Epidermal melanocyte (primary cell): ENCODE measurements at regions not wholly inside any gene's neighbourhood (a gene's known extent, or its start where the extent isn't known, plus 50 kb on each side); places are given as distances from the start of the nearest gene placed in this dataset.
"Not testable (repeated sequence)": the region's sequence is repeated elsewhere in the genome, so short reads cannot be mapped to it uniquely, and the experiment has no call there.

Experiments
- DNase-seq: peaks from one replicate; pipeline ENCODE4 v3.0.0; 2011; ENCODE audit warnings: low spot score; ENCODE audit not compliant: insufficient read length

DNA sequence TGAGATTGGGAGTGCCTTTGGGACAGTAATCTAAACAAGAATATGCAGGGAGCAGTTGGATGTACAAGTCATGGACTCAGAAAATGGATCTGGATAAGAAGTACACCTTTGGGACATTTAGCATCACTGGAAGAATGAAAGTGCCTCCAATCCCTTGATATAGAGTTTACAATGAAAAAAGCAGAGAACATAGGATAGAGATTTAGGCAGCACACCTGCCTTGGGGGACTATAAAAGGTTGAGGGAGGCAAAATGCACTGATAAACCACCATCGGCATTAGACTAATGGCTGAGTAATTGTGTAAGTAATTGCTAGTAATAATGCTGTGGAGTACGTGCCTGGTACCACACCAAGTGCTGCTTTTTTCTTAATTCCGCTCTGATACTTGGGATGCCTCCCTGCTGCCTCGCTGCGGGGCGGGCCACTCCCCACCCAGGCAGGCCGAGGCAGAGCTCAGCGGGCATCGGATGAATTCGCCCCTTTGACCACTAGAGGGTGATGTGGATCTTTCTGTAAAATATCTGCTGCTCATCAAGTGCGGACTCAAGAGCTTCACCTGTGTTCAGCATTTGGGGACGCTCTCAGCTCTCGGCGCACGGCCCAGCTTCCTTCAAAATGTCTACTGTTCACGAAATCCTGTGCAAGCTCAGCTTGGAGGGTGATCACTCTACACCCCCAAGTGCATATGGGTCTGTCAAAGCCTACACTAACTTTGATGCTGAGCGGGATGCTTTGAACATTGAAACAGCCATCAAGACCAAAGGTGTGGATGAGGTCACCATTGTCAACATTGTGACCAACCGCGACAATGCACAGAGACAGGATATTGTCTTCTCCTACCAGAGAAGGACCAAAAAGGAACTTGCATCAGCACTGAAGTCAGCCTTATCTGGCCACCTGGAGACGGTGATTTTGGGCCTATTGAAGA is 99.9 kb downstream of the ANKRD18B start:
- peak; percentile 56 for DNase-seq

- not testable (repeated sequence) for DNase-seq
These were observed 104.3 kb downstream of the ANKRD18B start for GRCh38 chr9:33628318-33628717.

GRCh38 chr9:33628865-33629410 is 104.9 kb downstream of the ANKRD18B start:
- no peak for DNase-seq

GRCh38 chr9:33633636-33634035 is 109.6 kb downstream of the ANKRD18B start:
- no peak for DNase-seq

DNA sequence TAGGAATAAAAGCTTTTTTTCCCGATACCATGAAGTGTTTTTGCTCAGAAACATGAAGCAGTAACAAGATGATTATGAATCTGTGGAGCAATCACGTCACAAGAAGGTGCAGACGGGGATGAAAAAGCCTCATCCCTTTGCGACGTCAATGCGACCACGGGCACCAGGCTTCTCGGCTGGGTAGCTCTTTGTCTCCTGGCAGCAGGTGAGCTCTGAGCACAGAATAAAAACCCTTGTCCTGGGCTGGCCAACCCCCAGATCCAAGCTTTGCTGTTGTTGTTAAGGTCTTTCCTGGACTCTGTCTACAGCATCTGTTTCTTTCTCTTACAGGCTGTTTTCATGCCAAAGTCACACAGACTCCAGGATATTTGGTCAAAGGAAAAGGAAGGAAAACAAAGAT is 113.8 kb downstream of the ANKRD18B start:
- no peak for DNase-seq

GRCh38 chr9:33638391-33638915 is 114.4 kb downstream of the ANKRD18B start:
- DNase-seq = no peak

DNA sequence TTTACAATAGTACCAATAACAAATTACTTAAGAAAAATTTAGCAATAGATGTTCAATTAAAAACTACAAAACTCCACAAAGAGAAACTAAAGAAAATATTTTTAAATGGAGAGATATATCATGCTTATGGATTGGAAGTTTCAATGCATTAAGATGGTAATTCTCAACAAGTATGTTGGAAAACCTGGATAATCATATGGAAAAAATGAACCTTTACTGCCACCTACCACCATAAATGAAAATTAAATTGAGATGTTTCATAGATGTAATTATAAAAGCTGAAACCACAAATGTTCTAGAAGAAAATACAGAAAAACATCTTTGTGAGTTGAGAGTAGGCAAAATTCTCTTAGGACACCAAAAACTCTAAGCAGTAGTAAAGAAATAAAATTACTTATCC is 121.7 kb downstream of the ANKRD18B start:
- no peak for DNase-seq

- DNase-seq = no peak
These were observed 125.4 kb downstream of the ANKRD18B start for GRCh38 chr9:33649463-33649862.

DNA sequence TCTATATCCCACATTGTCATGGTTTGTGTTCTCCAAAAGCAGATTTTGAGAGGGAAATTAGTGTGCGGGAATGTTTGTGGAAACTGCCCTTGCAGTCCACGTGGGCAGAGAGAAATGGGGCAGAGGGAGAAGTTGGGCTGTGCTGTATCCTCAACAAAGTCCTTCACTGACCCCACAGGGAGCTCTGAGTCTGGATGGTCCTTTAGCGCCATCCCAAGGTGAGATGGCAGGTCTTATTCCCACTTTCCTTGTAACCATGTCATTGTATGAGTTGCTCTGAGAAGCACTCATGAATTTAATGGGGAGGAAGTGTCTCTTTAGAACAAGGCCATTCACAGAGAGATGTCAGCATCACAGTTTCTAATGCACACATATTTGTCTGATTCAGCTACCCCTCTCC is 127.1 kb downstream of the ANKRD18B start:
- DNase-seq = no peak

DNA sequence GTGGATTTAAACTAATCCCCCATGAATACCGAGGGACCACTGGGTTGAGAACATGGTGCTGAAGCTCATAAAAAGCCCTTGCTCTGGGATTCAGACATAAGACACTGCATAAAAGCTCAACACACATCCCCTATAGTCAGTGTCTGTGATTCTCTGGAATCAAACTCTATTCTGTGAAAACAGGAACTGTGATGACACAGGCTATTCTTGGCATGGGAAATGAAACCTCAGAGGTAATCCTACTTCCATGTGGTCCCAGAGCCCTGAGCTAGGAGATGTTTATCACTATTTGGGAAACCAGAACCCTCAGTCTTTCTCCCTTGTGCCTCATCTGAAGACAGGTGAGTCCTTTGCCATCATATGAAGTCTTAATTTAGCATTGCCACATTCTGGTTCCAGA is 135.4 kb upstream of the PRSS3 start:
- DNase-seq = no peak

DNA sequence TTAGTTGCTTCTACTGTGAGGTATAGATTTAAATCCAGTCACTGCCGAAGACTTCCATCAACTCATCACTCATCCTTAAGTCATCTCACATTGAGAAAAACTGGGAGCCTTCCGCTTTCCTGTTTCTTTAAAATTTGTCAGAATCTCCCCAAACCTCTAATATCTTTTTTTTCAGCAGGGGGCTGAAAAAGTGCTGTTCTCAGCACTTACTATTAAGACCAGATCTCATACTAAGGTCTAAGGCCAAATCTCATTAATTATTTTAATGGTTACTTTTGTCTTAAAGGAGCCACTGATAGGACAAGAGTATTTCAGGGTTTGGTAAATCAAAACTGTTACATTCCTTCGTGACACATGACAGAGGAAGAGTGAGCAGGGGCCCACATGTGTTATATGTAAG is 134.6 kb upstream of the PRSS3 start:
- no peak for DNase-seq

- DNase-seq = no peak
These were observed 134.2 kb upstream of the PRSS3 start for GRCh38 chr9:33661176-33661575.

GRCh38 chr9:33662871-33663270 is 132.5 kb upstream of the PRSS3 start:
- DNase-seq = no peak

GRCh38 chr9:33676194-33676745 is 119.1 kb upstream of the PRSS3 start:
- DNase-seq = not testable (repeated sequence)

GRCh38 chr9:33676746-33677505 is 118.4 kb upstream of the PRSS3 start:
- no peak for DNase-seq

DNA sequence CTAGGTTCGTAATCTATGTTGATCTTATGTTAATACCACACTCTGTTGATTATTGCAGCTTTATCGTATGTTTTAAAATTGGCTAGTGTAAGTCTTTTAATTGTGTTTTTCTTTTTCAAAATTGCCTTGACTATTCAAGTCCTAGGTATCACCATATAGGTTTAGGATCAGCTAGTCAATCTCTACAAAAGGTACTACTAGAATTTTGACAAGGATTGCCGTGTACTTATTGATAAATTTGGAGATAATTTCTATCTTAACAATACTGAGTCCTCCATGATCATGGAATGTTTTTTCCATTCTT is 117.9 kb upstream of the PRSS3 start:
- DNase-seq = no peak

GRCh38 chr9:33677961-33678360 is 117.4 kb upstream of the PRSS3 start:
- no peak for DNase-seq

- no peak for DNase-seq
These were observed 112.8 kb upstream of the PRSS3 start for GRCh38 chr9:33682551-33682950.

DNA sequence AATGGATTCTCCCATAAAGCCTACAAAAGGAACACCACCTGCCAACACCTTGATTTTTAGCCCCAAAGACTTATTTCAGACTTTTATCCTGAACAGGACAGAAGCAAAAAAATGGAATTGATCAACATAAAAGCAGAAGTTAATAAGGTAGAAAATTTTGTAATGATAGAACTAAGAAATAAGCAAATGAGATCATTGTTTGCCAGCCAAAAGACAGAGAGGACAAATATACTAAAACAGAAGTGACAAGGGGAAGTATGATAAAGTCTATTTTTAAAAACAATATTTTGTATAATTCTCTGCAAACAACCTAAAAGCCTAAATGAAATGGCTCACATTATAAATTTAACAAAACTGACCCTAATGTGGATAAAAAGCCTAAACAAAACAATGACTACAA is 110.5 kb upstream of the PRSS3 start:
- no peak for DNase-seq

DNA sequence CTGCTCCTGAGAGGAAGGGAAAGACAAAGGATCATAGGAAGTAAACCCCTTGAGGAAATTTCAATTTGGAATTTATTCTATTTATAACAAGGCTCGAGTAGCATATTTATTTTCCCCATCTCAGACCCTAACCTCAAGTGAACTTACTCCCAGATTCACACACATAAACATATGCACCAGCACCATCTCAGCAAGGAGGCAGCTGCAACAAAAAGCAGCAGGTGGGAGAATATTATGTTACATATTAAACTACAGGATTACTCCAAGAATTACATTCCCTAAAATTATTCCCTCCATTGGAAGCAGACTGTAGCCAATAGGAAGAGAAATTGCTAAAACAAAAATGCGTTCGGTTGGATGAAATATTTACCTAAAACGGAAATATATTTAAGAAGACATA is 108.4 kb upstream of the PRSS3 start:
- no peak for DNase-seq

DNA sequence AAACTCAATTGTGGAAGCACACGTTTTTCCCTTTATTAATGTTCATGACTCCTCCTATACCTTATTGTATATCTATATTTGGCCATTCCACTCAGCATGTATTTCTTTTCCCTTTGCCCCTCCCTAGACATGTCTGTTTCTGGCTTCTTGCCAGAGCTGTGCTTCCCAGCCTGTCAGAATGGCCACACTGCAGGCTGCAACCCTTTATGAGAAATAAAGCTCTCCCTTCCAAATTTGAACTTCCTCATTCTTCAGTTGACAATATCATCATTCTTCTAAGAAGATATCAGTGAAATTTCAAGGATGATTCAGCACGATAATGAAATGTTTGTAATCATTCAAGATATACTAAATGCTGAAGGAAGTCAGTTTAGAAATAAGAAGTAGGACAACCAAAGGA is 107.6 kb upstream of the PRSS3 start:
- DNase-seq = no peak
